Thyroid gland (tissue), 4 donors: ENCODE measurements at regions not wholly inside any gene's neighbourhood (a gene's known extent, or its start where the extent isn't known, plus 50 kb on each side); places are given as distances from the start of the nearest gene placed in this dataset.

Experiments
- DNase-seq, 2 donors: peaks; one replicate each; pipeline ENCODE4 v3.0.0-alpha.2; 2019
- H3K27ac ChIP-seq, 3 donors: fragments of 200-600 bp; sonication (generic); 1 replicate in 2 of 3; 2 replicates in 1 of 3; pipeline ENCODE4 v1.5.1; 2016 to 2019; ENCODE audit warnings: mild to moderate bottlenecking in 1 of 3, moderate library complexity in 1 of 3
- H3K27me3 ChIP-seq: fragments of 200-600 bp; sonication (generic); one replicate; pipeline ENCODE4 v1.5.1; 2019
- H3K36me3 ChIP-seq, 2 donors: fragments of 200-600 bp; sonication (generic); one replicate each; pipeline ENCODE4 v1.5.1; 2016 to 2019
- H3K4me1 ChIP-seq, 2 donors: fragments of 200-600 bp; sonication (generic); one replicate each; pipeline ENCODE4 v1.5.1; 2017 to 2019
- H3K4me3 ChIP-seq, 3 donors: fragments of 200-600 bp; sonication (generic); replicated peaks in 1 of 3; 1 replicate in 2 of 3; 2 replicates in 1 of 3; pipeline ENCODE4 v1.5.1; 2016; ENCODE audit warnings: mild to moderate bottlenecking in 1 of 3
- H3K9me3 ChIP-seq: fragments of 200-600 bp; sonication (generic); one replicate; pipeline ENCODE4 v1.5.1; 2017
- CTCF ChIP-seq, 6 experiments: fragments of 200-600 bp in 3 of 6; fragments of 450-650 bp in 3 of 6; sonication (generic) in 3 of 6; IDR thresholded peaks; one replicate each; pipeline ENCODE4 v1.5.1; 2016 to 2019; ENCODE audit warnings: antibody characterized with exemption in 6 of 6, mild to moderate bottlenecking in 2 of 6, inconsistent platforms in 1 of 6, moderate library complexity in 1 of 6
- POLR2A ChIP-seq, 2 donors: fragments of 450-650 bp; IDR thresholded peaks; one replicate each; pipeline ENCODE4 v1.6.1; 2017; ENCODE audit warnings: antibody characterized with exemption in 2 of 2, mild to moderate bottlenecking in 2 of 2, moderate library complexity in 1 of 2
- WGBS, 2 donors: methylation state at CpG; one replicate each; pipeline ENCODE4 v1.1.5; 2017; 5-methylcytosine and 5-hydroxymethylcytosine counted together
- intact Hi-C: fragments of 100-400 bp; cut with DNase I; formaldehyde crosslinking; loops from one replicate; pipeline ENCODE4 v1.15.1; 2023

GRCh38 chr11:31874631-31875191 lies 63.6 kb upstream of the PAX6 start:
- Histone ChIP-seq H3K27ac (no peak overlapping the region), H3K27me3 (no peaks in the 10 kb centered on the region), H3K36me3 (no peaks in the 10 kb centered on the region), H3K4me1 (no peaks in the 10 kb centered on the region), H3K4me3 (no peak overlapping the region), H3K9me3 (no peaks in the 10 kb centered on the region)
- TF ChIP-seq POLR2A (IDR thresholded peaks at IDR 0.05) = no peak
- TF ChIP-seq CTCF (IDR thresholded peaks at IDR 0.05) = no peak
- no peak for DNase-seq
- WGBS, 2 donors = 32 to 39% methylated on average over 6 of the region's 6 CpGs
- intact Hi-C loops = loop anchor here (5.0 kb wide), 1 partner anchor 237 kb away; no protein-coding TSS in a partner anchor

GRCh38 chr11:31873124-31873523 lies 62.0 kb upstream of the PAX6 start:
- H3K27ac ChIP-seq = no peak overlapping the region
- 56 to 66% methylated on average over 2 of the region's 2 CpGs for WGBS, 2 donors
- no peak for TF ChIP-seq POLR2A (IDR thresholded peaks at IDR 0.05)
- H3K4me1 ChIP-seq = no peaks in the 10 kb centered on the region
- no peaks in the 10 kb centered on the region for H3K27me3 ChIP-seq
- H3K9me3 ChIP-seq = no peaks in the 10 kb centered on the region
- H3K36me3 ChIP-seq = no peaks in the 10 kb centered on the region
- no peak overlapping the region for H3K4me3 ChIP-seq
- intact Hi-C loops = loop anchor here (5.0 kb wide), 1 partner anchor 236 kb away; no protein-coding TSS in a partner anchor
- no peak for DNase-seq

DNA sequence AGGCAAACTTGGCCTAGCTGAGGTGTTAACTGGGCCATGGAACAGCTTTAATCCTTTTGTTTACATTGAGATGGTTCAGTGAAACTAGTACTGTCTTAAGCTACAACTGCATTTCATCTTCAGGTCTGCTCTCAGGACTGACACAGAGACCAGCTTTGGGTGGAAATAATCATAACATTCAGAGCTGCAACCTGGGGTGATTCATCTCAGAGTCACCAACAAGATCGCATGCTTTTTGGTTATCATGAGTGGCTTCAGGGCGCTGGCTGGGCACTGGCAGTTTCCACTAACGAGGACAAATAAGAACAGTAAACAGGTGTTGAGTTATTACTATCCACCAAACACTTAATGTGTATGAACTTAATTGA lies 60.9 kb upstream of the PAX6 start:
- DNase-seq = no peak
- Histone ChIP-seq H3K4me3 (no peak overlapping the region), H3K27me3 (no peaks in the 10 kb centered on the region), H3K4me1 (no peaks in the 10 kb centered on the region), H3K9me3 (no peaks in the 10 kb centered on the region), H3K27ac (no peak overlapping the region), H3K36me3 (no peaks in the 10 kb centered on the region)
- intact Hi-C loops = loop anchor here (5.0 kb wide), 1 partner anchor 235 kb away; no protein-coding TSS in a partner anchor
- WGBS, 2 donors = 75 to 81% methylated on average over 3 of the region's 3 CpGs
- no peak for TF ChIP-seq POLR2A (IDR thresholded peaks at IDR 0.05)
- TF ChIP-seq CTCF (IDR thresholded peaks at IDR 0.05) = no peak

DNA sequence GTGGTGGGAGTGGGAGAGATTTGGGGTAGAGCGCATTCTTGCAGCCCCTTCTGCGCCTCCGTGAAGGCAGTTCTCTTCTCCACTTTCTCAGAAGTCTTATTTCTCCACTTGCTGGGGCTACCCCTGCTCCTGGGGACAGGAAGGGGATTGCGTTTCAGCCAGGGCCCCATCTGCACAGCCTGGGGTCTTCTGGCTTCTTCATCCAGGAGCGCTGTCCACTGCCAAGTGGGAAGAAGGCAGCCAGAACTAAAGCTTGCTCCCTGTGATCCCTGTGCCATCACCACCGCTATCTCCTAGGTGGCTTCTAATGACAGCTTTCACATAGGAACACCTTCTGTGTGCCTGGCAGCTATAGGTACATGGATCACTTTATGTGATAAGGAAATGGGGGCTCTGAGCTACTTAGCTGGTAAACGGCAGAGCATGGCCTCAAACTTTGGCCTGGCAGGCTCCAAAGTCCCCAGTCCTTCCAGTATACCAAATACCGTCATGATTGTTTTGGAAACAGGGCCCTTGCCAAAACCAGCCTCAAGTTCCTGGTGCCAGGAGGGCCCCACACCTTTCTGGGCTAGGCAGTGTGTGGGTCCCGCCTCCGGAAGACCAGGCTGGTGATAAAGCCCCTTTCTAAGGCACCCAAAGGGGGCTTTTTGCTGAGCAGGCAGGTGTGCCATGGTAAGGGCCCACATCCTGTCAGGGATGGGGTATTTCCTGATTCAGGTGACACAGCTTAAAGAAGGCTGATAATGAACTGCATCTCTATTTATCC lies 60.4 kb upstream of the PAX6 start:
- TF ChIP-seq POLR2A (IDR thresholded peaks at IDR 0.05) (no peak), CTCF (IDR thresholded peaks at IDR 0.05) (no peak)
- H3K27me3 ChIP-seq = no peaks in the 10 kb centered on the region
- H3K4me3 ChIP-seq = no peak overlapping the region
- no peaks in the 10 kb centered on the region for H3K4me1 ChIP-seq
- H3K27ac ChIP-seq = no peak overlapping the region
- no peaks in the 10 kb centered on the region for H3K36me3 ChIP-seq
- H3K9me3 ChIP-seq = no peaks in the 10 kb centered on the region
- DNase-seq = no peak
- 33 to 38% methylated on average over 8 of the region's 10 CpGs for WGBS, 2 donors
- intact Hi-C loops = loop anchor here (5.0 kb wide), 1 partner anchor 234 kb away; no protein-coding TSS in a partner anchor

DNA sequence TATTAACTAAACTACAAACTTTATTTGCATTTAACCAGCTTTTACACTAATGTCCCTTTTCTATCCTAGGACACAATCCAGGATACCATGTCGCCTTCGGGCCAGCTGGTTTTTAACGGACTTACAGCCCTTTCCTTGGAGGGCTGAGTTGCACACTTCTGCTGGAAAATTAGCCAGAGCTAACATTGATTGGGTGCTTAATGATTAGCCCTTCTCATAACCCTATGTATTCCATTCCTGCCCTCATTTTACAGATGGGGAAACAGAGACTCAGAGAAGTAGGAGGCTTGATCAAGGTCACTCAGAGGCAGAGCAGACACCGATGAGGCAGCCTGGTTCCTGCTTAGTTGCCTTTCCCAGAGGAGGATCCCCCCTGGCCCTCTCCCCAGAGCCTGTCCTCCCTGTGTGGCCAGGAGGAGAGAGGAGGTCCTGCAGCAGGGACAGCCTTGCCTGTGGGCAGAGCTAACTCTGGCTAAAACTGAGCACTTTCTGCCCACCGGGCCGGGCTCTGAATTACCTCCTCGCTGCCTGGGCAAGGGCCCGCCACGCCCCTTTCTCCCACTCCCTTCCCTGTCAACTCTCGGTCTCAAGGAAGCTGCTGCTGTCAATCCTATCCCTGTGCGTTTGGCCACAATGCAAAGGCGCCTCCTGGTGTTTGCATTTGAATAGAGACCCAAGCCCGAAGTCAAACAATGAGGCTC lies 59.6 kb upstream of the PAX6 start:
- no peak overlapping the region for H3K4me3 ChIP-seq
- no peaks in the 10 kb centered on the region for H3K36me3 ChIP-seq
- no peaks in the 10 kb centered on the region for H3K4me1 ChIP-seq
- TF ChIP-seq POLR2A (IDR thresholded peaks at IDR 0.05) (no peak), CTCF (IDR thresholded peaks at IDR 0.05) (peak in 5 of 6 experiments; percentile 29 to 67 (median 61))
- intact Hi-C loops = loop anchor here (5.0 kb wide), 1 partner anchor 233 kb away; no protein-coding TSS in a partner anchor
- DNase-seq = peak; percentile 52 to 61
- H3K27me3 ChIP-seq = no peaks in the 10 kb centered on the region
- 13 to 22% methylated on average over 12 to 13 of the region's 13 CpGs for WGBS, 2 donors
- no peak overlapping the region for H3K27ac ChIP-seq
- H3K9me3 ChIP-seq = no peaks in the 10 kb centered on the region
